GM18951 (cell line): ENCODE measurements at regions not wholly inside any gene's neighbourhood (a gene's known extent, or its start where the extent isn't known, plus 50 kb on each side); places are given as distances from the start of the nearest gene placed in this dataset.
"Not testable (repeated sequence)": the region's sequence is repeated elsewhere in the genome, so short reads cannot be mapped to it uniquely, and the experiment has no call there.

Source experiments
- POLR2A ChIP-seq: IDR thresholded peaks from 4 replicates; pipeline ENCODE4 v1.6.1; 2011; ENCODE audit warnings: mild to moderate bottlenecking; ENCODE audit not compliant: insufficient read length, insufficient read depth; ENCODE audit errors: extremely low read depth
- in situ Hi-C: fragments of 300-500 bp; cut with MboI; formaldehyde crosslinking; loops from one replicate; pipeline ENCODE4 v1.12.0; 2022; ENCODE audit warnings: low sequenced_read_pairs, mixed read lengths, inconsistent platforms; ENCODE audit not compliant: unreplicated experiment

- in situ Hi-C loops: no loop called here
- no peak for TF ChIP-seq POLR2A
These were observed 97.8 kb upstream of the RUFY1 start for GRCh38 chr5:179452356-179453230.

- TF ChIP-seq POLR2A: no peak
- in situ Hi-C loops: no loop called here
These were observed 98.5 kb upstream of the RUFY1 start for GRCh38 chr5:179451828-179452196.

DNA sequence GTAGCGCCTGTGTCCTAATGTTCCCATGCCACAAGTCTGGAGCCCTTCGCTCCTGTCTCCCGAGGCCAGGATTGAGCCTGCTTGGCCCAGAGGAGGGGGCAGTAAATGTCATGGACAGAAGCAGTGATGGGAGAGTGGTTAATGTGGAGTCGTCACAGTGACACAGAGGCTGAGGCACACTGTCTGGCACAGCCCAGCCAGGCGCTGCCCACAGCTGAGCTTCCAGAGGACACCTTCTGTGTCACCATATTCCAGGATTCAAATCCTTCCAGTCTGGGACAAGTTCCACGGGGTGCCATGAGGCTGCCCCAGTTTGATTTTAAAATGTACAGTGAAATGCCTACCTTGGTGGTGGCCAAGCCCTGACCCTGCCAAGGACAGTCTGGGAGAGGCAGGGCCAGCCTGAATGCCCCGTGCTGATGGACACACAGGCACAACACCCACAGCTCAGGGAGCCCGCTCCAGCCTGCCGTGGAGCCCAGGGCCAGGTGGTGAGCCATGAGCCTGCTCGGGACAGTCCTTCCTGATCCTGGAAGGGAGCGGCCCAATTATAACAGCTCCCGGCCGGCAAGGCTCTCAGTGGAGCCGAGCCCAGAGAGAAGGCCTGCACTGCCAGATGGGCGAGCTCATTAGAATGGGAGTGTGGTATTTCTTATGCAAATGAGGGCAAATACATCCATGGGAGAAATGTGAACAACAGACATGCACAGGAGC lies 99.1 kb upstream of the RUFY1 start:
- no peak for TF ChIP-seq POLR2A
- in situ Hi-C loops: no loop called here

DNA sequence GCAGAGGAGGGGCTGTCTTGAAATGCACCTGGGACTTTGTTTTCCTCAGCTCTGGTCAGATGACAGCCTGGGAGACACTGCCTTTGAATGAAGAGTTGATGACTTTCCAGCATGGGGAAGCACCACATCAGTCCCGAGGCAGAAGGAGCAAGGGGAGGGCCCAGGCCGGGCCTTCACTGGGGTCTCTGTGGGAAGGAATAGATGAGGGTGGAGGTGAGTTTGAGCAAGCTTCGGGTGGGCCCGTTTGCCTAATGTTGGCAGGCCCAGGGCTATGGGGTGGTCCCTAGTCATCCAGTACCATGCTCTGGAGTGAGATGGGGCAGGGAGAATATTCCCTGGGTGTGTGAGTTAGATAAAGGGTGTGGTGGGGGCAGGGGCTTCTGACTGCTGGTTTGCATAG lies 100.4 kb upstream of the RUFY1 start:
- in situ Hi-C loops: not testable (repeated sequence)

GRCh38 chr5:179448282-179448681 lies 102.1 kb upstream of the RUFY1 start:
- in situ Hi-C loops: not testable (repeated sequence)

GRCh38 chr5:179442289-179442688 lies 97.0 kb upstream of the ADAMTS2 start:
- in situ Hi-C loops: not testable (repeated sequence)

GRCh38 chr5:179439181-179439985 lies 94.1 kb upstream of the ADAMTS2 start:
- in situ Hi-C loops: no loop called here
- TF ChIP-seq POLR2A: no peak

DNA sequence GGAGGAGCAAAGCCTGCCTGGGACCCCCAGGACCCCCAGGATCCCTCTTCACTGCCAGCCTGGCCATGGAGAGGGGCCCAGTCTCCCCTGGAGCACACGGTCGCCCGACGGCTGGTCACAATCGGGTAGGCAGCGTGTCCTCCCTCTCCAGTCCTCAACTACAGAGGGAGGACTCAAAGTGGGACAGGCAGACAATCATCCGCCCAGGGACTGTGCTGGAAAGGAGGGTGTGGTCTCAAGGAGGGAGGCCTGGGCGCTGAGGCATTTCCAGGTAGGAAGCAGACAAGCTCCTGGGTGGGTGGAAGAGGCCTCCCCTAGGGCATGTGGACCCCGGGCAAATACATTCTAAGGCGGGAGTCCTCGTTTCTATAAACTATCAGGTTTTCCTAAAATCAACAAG lies 93.2 kb upstream of the ADAMTS2 start:
- no peak for TF ChIP-seq POLR2A
- in situ Hi-C loops: no loop called here

DNA sequence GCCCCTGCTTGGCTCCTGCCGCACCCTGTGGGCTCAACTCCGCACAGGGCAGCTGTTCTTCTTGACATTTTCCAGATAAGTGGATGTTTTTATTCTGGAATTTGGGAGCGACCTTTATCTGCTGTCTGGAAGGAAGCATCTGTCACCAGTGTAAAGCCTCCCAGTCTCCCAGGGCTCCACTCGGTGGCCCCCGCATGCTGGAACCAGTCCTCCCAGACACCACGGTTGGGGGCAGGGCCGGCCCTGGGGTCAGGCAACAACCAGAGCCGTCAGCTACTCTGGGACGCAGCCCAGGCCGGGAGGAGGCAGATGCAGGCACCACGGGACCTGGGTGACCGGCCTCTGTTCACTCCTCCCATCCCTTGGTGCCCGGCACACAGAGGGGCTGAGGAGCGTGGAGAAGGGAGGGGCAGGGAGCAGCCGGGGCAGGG lies 92.8 kb upstream of the ADAMTS2 start:
- in situ Hi-C loops: no loop called here
- TF ChIP-seq POLR2A: no peak

DNA sequence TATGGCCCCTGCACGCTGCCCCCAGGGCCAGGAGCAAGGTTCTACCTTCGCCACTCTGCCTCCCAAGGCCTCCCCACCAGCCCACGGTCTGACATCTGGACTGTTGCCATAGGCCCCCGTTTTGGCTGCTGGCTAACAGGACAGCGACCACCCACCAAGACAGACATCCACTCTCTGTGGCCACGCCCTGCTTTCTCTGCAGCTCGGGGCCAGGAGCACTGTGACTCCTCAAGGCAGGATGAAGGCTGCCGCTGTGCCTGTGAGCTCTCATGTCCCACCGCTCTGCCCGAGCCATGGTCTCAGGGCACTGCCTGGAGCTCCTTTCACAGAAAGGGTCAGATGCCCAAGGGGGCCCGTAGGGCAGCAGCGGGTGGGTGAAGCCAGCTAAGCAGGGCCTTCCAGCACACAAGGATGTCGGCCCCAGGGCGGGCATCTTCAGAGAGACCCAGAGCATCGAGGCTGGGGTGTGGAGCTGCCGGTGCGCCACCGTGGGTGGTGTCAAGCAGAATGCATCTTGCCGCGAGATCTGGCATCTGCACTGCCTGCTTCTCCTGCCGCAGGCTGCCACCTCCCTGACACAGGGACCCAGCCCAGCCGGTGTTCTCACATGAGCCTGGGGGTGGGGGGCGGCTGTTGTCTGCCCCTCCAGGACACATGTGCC lies 92.2 kb upstream of the ADAMTS2 start:
- no peak for TF ChIP-seq POLR2A
- in situ Hi-C loops: no loop called here

DNA sequence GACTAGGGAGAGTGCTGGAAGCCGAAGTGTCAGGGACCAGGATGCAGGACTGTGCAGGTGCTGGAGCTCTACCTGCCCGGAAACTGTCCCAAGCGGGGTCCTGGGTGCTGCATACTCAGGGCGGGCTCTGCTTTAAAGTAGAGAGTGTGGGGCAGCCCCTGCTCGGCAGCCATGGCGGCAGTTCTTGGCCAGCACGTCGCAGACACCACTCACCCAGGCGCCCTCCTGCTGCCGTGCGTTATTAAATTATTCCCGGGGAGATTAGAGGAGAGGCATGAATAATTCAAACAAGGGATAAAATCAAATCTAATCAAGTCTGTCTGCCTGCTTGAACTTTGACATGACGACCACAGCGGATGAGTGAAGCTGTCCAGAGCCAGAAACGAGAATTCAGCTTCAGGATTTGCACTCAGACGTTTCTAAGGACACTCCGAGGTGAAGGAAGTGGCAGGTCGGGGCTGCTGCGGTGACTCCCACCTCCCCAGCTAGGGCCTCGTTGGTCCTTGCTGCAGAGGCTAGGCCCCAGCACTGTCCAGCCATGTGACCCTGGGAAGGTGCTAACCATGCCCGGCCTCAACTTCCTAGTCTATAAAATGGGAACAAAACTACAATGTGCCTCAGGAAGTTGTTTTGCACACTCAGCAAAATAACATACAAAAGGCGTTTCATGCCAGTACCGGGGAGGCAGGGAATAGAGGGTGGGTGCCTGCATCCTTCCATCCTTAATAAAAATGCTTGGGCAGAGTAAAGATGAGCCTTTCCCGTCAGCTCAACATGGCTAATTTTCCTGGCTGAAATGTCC lies 91.3 kb upstream of the ADAMTS2 start:
- no peak for TF ChIP-seq POLR2A
- in situ Hi-C loops: no loop called here

DNA sequence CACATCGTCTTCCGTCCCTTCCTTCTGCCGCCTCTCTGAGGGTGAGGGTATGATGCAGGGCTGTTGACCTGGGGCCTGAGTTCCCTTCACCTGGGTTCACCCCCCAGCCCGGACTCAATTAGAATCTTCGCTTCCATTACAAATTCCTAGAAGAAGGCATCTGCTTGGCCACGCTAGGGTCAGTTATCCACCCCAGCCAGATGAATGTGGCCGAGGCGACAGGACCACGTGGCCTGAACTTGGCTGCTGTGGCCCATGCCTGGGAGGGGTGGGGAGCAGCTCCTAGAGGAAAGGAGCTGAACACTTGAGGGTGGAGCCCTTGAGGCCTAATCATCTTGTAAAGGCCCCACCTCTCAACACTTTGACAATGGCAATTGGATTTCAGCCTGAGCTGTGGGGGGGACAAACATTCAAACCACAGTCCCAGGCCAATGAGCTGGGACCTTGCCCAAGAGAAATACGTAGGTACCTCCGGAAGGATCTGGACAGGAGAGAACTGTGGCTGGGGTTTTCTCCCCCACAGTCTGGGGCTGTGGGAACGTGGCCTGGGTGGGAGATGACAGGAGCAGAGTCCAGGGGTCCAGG lies 90.6 kb upstream of the ADAMTS2 start:
- in situ Hi-C loops: no loop called here
- TF ChIP-seq POLR2A: no peak
